HG02623 (cell line): ENCODE measurements at regions not wholly inside any gene's neighbourhood (a gene's known extent, or its start where the extent isn't known, plus 50 kb on each side); places are given as distances from the start of the nearest gene placed in this dataset.

Source experiments
- ATAC-seq: cut with Tn5 transposase; IDR thresholded peaks from one replicate; pipeline ENCODE4 v1.9.1; 2021; ENCODE audit warnings: moderate library complexity; ENCODE audit not compliant: unreplicated experiment

DNA sequence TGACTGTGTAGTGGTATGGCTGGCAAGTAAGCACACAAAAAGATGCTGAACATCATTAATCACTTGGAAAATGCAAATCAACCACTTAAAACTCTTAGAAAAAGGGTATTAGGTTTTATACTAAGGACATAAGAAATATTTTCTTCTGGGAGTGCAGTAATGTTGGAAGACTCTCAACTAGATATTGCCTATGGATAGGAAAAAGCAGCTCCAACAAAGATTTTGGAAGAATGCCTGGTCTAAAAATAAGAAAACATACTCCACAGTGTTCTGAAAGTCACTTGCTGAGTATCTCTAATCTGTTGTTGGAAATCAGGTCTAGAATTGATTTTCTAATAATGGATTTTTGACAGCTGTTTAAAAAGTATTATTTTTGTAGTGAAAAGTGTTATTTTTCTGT is 50.8 kb upstream of the PHYHIPL start:
- ATAC-seq: no peak

DNA sequence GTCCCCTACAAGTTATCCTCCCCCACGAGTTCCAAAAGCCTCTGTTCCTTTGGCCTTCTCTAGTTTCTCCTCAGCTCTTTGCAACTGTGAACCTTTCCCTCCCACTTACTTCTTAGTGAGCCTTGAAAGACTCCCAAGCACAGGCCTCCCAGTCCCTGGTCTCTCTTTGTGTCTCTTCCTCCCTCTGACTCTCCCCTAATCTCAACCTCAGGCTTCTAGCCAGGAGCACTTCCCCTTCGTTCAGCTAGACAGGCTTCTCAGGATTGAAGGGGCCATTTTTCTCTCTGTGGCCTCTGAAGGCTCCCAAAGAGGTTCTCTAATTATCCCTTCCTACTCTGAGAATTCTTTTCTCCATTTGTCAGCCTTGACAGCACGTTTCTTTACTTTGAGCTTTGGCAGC is 50.2 kb upstream of the PHYHIPL start:
- ATAC-seq: no peak
